ENCODE measurements at regions not wholly inside any gene's neighbourhood (a gene's known extent, or its start where the extent isn't known, plus 50 kb on each side); places are given as distances from the start of the nearest gene placed in this dataset.

DNA sequence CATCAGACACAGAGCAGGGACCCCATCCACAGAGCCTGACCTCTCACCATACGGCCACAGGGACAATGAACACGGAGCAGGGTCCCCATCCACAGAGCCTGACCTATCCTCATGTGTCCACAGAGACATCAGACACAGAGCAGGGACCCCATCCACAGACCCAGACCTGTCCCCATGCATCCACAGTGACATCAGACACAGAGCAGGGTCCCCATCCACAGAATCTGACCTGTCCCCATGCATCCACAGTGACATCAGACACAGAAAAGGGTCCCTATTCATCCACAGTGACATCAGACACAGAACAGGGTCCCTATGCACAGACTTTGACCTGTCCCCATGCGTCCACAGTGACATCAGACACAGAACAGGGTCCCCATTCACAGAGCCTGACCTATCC is 325.1 kb upstream of the RAB6C start:
- no peak for DNase-seq (ENCODE audit: low read depth)

GRCh38 chr2:129656081-129656598 is 323.3 kb upstream of the RAB6C start:
- no peak for DNase-seq (ENCODE audit: low read depth)

GRCh38 chr2:129658430-129658829 is 321.0 kb upstream of the RAB6C start:
- DNase-seq (ENCODE audit: low read depth), result no peak

GRCh38 chr2:129661935-129662334 is 317.5 kb upstream of the RAB6C start:
- DNase-seq (ENCODE audit: low read depth), result no peak

- no peak for DNase-seq (ENCODE audit: low read depth)
Observed at GRCh38 chr2:129667577-129667976, 311.9 kb upstream of the RAB6C start.

GRCh38 chr2:129672521-129672920 is 306.9 kb upstream of the RAB6C start:
- DNase-seq (ENCODE audit: low read depth), result no peak

GRCh38 chr2:129673234-129673633 is 306.2 kb upstream of the RAB6C start:
- no peak for DNase-seq (ENCODE audit: low read depth)

DNA sequence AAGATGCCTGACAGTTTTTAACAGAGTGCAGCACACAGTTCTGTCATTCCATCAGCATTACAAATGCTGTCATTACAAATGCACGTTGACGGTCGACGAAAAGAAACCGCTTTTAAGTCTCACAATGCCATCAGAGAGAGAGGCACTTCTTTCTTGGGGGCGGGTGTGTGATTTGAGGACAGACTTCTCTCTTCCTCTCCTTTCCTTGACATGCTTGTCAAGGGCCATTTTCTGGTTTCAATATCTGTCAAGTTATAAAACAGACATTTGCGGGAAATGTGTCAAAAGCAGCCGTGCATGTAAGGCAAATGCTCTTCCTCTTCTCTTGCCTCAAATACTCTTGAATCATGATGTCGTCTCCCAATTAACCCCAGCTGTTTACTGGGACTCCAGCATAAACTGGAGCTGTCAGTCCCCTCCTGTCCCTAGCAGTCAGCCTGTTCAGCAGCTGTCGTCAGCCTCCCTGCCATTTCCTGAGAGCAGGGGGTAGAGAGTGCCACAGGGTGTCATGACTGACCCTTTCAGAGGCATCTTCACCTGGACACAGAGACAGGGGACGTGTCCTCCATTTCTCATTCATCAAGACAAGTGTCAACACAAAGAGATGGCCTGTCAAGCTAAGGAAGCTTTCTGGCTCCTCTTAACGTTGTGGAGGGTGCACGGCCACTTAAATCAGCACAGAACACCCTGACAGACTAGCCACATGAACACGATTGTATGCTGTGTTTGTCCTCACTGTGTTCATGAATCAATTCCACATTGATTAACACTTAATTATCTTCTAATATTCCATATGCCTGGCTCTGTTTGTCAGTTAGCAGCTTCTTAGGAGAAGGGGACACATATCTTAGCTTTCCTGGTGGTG is 305.4 kb upstream of the RAB6C start:
- DNase-seq (ENCODE audit: low read depth), result no peak

GRCh38 chr2:129678751-129679150 is 300.7 kb upstream of the RAB6C start:
- DNase-seq (ENCODE audit: low read depth), result no peak

DNA sequence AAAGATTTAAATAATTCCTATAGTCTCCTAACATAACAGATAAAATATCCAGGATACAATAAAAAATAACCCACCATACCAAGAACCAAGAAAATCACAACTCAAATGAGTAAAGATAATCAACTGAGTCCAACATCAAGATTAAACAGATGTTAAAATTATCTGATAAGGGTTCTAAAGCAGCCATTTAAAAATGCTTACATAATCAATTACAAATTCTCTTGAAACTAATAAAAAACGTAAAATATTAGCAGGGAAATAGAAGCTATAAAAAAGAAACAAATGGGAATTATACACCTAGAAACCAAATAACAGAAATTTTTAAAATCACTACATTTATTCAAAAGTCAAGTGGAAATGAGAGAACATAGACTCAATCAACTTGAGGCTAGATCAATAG is 297.7 kb upstream of the RAB6C start:
- no peak for DNase-seq (ENCODE audit: low read depth)

DNA sequence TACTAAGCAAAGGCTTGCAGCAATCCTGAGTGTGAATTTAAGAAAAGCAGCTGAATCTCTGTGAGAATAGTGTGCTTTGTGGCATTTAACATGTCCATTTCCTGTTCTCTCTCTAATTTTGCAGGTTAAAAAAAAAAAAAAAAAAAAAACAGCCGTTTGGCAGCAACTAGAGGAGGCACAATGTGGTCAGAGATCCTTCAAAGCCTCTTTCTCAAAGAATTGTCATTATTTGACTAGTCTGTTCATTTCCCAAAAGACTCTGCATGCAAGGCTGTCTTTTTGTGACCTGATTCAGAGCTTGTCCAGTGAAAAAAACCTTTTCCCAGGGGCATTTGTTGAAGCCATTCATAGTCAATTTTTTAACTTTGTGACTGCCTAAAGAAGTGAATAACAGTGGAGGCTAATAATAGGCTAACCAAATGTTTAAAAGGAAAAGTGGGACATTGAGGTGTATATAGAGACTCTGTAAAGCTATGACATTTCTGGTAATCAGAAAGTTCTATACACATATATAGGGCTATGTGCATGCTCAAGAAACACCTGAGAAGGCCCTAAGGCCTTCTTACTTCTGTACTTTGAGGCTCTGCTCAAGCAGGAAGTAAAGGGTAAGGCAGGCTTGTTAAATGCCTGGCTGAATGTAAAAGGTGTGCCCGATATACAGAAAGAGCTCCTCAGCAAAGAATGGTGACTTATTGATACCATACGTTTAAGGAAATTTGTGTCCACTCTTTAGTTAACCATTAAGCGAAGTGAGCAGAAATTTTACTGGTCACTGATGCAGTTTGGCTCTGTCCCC is 289.6 kb upstream of the RAB6C start:
- no peak for DNase-seq (ENCODE audit: low read depth)

DNA sequence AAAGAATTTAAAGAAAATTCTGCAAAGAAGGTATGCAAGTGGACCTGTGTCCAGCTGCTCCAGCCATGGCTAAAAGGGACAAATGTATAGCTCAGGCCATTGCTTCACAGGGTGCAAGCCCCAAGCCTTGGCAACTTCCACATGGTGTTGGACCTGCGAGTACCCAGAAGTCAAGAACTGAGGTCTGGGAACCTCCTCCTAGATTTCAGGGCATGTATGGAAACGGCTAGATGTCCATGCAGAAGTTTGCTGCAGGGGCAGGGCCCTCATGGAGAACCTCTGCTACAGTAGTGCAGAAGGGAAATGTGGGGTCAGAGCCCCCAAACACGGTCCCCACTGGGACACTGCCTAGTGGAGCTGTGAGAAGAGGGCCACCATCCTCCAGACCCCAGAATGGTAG is 284.0 kb upstream of the RAB6C start:
- DNase-seq (ENCODE audit: low read depth), result no peak

DNA sequence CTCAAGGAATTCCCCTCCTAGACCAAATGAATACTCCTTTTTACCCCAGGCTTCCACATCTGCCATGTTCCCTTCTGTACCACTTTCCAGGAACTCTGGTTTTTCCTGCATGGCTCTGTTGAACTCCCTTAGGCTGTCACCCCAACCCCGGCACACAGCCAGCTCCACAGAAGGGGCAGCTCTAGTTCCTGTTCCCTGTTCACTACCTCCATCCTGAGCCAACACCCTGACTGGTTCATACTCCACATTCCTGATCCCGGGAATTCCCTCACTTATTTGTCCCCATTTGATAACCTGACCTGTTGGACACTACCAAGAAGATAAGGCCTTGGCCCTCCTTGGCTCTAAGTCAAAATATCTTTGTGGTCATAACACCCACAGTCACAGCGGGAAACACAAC is 280.9 kb upstream of the RAB6C start:
- no peak for DNase-seq (ENCODE audit: low read depth)

DNA sequence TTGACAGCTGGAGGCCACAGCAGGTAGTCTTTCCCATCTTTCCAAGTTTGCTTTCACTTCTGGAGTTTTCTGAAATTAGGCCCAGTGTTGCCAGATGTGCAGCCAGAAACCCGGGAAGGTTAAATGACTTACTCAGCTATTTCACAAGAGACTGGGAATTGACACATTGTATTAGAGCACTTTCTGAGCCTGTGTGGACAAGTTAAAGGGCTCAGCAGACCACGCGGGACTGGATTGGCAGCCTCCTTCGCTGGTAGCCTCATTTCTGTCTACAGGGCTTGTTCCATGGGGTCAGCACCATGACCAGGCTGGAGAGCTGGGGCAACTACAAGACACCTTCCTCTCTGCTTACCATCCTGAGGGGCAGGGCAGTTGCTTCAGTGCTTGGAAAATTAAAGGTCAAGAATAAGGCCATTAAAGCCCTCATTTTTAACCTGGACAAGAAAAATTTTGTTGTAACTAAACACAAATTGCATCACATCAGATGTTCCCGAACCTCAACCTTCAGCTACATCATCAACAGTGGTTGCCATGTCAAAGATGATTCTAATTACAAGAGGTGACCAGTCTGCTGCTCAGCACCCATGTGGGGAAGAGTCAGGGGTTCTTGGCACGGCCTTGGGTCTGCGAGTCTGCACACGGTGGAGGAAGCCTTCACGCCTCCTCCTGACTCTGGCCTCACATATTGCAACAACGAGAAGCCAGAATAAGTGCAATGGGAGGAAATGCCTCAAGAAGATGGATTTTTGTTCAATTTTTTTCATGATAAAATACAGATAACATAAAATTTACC is 279.5 kb upstream of the RAB6C start:
- DNase-seq (ENCODE audit: low read depth), result no peak

DNA sequence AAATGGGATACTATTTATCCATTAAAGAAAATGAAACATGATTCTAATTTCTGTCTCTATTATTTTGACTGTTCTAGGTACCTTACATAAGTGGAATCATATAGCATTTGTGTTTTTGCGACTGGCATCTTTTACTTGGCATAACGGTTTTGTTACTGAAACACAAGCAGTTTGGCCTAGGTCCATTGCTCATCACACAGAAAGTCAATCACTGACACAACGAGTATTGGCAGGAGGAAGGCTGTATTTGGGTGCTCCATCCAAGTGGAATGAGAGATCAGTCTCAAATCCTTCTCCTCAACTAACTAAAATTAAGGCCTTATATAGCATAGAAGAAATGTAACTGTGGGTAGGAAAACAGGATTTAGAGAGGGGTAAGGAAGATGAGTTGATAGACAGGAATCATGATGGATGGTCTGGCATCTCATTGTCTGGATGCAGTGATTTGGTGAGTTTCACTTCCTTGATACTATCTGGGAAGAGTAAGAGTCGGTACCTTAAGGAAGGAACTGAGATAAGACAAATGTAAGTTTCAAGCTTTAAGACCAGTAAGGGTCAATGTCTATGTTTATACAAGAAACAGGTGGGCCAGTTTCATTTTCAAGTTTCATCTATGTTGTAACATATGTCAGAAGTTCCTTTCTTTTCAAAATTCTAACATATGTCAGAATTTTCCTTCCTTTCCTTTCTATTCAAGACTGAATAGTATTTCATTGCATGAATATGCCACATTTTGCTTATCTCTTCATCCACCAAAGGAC is 276.9 kb upstream of the RAB6C start:
- DNase-seq (ENCODE audit: low read depth), result no peak

DNA sequence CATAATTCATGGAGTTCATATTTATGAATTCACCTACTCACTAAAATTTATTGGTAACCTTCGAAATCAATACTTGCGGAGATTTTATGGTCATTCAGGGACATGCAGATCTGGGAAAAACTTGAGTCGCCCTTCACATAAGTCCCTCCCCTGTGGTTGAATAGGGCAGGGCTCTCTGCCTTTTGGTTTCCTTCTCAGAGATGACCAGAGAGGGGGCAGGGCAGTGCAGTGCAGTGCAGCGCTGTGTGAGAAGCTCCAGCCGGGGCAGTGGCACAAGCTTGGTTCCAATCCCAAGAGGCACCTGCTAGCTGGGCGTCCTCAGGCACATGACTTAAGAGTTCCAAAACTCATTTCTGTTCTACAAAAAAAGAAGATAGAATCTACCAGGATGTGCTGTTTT is 274.4 kb upstream of the RAB6C start:
- no peak for DNase-seq (ENCODE audit: low read depth)

- no peak for DNase-seq (ENCODE audit: low read depth)
Observed at GRCh38 chr2:129707800-129708199, 271.7 kb upstream of the RAB6C start.

- no peak for DNase-seq (ENCODE audit: low read depth)
Observed at GRCh38 chr2:129708221-129708967, 271.1 kb upstream of the RAB6C start.

DNA sequence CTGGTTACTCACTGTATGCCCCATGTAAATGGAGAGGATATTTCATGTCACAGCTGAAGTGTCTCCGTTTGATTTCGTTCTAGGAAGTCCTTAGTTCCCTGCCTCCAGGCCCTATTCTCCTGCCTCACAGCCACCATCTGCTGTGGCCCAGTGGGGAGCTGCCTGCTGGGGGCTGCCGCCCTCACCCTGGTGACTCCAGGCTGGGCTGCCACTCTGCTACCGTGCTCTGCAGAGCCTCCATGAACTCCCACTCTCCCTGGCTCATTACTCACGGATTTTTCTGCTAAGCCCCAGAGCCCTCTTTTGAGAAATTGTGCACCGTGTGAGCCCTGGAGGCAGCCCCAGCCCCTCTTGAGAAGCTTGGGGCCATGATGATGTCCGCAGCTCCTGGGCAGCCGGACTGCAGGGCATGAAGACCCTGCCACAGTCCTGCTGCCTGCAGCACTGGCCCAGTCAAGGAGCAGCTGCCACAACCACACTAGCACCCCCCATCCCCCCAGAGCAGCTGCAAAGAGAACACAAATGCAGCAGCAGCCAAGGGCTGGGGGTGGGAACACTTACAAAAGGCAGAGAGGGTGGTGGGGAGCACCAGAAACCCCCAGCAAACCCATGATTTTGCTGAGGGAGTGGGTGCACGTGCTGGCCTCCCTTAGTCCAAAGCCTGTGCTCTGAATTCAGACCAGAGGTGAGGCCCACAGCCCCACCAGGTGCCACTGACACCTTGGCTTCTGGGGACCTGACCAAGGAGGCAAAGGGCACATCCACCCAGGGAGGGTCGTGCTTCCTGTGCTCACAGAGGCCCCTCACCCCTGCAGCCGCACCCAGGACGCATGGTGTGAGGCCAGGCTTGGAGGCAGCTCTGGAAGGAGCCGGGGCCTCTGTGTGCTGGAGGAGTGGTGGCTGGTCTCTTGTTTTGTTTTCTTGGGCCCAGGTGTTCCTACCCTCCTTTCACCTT is 270.2 kb upstream of the RAB6C start:
- no peak for DNase-seq (ENCODE audit: low read depth)

All from stimulated activated CD8-positive, alpha-beta memory T cell treated with anti-CD3 and anti-CD28 coated beads, Interleukin-12 subunit alpha, Interleukin-12 subunit beta, amount 100 ng/mL, for 1 hour (primary cell).